RWPE1 (cell line): ENCODE measurements at regions not wholly inside any gene's neighbourhood (a gene's known extent, or its start where the extent isn't known, plus 50 kb on each side); places are given as distances from the start of the nearest gene placed in this dataset.

Source experiments
- CTCF ChIA-PET: fragments of 350-600 bp; sonication (Branson Sonifier 250); formaldehyde crosslinking; extraction: SDS; loops from one replicate; lab custom pipeline; 2021; lab: Yijun Ruan, JAX
- POLR2A ChIA-PET: fragments of 400-600 bp; formaldehyde crosslinking; extraction: SDS; loops from one replicate; lab custom pipeline; 2020; ENCODE audit warnings: antibody characterized with exemption; ENCODE audit not compliant: low non-redundant PET; lab: Yijun Ruan, JAX
- DNase-seq: peaks from one replicate; pipeline ENCODE4 v3.0.0; 2012; ENCODE audit warnings: low spot score
- H3K27ac ChIP-seq: fragments of 450-650 bp; 2 replicates; pipeline ENCODE4 v1.5.1; 2017
- TF ChIP-seq, protein P1 (sequence below): fragments of 450-650 bp; conservative IDR thresholded peaks from 2 replicates; pipeline ENCODE4 v1.5.1; 2017; ENCODE audit warnings: low read depth, mild to moderate bottlenecking

DNA sequence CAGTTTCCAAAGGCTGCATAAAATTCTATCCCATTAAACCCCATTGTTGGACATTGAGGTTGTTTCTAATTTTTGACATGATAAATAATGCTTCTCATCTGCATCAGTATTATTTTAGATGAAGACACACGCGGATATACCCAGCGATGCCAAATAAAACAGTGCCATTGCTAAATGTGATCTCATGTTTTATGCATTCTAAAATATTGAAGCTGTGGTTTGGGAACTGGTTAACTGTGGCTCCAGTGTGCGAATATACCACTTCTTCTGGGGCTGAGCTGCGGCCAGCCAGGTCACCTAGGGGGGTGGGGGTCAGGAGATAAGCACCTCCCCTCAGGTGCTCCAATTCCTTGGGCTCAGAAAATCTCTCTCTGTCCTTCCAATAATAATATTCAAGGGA lies 230.0 kb downstream of the ADAMTS9 start:
- H3K27ac ChIP-seq: no peak overlapping the region
- ChIA-PET CTCF (interaction anchor here (0.6 kb wide), 1 partner anchor 1714 kb away, joined by 5 read pairs; no protein-coding TSS in a partner anchor), POLR2A (no interaction called here)
- no peak for DNase-seq
- TF ChIP-seq, protein P1, sequence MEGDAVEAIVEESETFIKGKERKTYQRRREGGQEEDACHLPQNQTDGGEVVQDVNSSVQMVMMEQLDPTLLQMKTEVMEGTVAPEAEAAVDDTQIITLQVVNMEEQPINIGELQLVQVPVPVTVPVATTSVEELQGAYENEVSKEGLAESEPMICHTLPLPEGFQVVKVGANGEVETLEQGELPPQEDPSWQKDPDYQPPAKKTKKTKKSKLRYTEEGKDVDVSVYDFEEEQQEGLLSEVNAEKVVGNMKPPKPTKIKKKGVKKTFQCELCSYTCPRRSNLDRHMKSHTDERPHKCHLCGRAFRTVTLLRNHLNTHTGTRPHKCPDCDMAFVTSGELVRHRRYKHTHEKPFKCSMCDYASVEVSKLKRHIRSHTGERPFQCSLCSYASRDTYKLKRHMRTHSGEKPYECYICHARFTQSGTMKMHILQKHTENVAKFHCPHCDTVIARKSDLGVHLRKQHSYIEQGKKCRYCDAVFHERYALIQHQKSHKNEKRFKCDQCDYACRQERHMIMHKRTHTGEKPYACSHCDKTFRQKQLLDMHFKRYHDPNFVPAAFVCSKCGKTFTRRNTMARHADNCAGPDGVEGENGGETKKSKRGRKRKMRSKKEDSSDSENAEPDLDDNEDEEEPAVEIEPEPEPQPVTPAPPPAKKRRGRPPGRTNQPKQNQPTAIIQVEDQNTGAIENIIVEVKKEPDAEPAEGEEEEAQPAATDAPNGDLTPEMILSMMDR: no peak

DNA sequence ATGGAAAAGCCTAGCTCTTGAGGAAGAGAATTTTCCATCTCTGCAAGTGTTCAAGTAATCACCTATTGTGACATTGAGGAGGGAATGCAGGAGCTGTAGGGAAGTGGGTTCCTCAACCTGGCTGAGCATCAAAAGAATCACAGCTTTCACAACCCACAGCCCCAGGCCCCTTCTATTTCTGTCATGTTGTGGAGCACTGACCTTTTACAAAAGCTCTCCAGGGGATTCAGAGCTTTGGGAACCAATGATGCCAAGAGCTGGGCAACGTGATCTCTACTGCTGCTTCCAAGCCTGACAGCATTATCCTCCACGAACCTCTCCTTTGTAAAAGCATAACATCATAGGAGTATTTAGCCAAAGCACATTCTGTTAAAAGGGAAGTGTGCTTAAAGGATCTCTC lies 231.1 kb downstream of the ADAMTS9 start:
- DNase-seq: no peak
- TF ChIP-seq, protein P1: no peak
- H3K27ac ChIP-seq: no peak overlapping the region
- POLR2A ChIA-PET: no interaction called here
- CTCF ChIA-PET: interaction anchor here (0.7 kb wide), 1 partner anchor 350 kb away, joined by 4 read pairs; no protein-coding TSS in a partner anchor

DNA sequence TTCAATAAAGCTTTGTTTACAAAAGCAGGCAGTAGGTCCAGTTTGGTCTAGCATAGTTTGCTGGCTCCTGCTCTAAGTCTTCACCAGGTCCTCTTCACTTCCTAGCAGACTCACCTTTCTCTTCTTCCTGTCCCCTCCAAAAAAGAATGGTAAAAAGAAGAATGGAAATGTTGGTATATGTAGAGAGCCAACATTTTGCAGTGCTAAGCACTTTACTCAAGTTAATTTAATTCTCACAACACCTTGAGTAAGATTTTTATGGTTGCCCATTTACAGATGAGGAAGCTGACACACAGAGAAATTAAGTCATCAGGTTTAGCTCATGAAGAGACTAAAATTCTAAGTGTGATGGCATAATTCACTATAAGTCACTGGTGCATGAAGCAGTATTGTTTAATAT lies 230.1 kb upstream of the PRICKLE2 start:
- ChIA-PET CTCF (no interaction called here), POLR2A (no interaction called here)
- TF ChIP-seq, protein P1: no peak
- DNase-seq: no peak
- no peak overlapping the region for H3K27ac ChIP-seq

DNA sequence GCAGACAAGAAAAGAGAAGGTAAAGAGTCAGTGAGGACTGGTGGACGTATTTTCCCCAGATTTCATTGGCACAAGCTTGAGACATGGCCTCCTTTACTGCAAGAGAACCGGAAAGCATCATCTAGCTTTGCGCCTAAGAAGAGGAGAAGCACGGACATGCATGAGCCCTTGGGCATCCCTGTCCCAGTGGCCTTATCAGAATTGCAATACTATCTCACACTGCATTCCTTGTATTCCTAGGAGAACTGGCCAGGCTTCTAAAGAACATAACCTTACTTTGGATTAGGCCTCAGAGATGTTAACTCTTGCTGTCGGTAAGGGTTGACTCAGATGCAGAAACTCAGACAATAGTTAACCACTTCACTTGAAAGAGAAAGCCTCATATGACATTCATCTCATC lies 229.5 kb upstream of the PRICKLE2 start:
- ChIA-PET CTCF (no interaction called here), POLR2A (no interaction called here)
- DNase-seq: no peak
- no peak overlapping the region for H3K27ac ChIP-seq
- TF ChIP-seq, protein P1: no peak

DNA sequence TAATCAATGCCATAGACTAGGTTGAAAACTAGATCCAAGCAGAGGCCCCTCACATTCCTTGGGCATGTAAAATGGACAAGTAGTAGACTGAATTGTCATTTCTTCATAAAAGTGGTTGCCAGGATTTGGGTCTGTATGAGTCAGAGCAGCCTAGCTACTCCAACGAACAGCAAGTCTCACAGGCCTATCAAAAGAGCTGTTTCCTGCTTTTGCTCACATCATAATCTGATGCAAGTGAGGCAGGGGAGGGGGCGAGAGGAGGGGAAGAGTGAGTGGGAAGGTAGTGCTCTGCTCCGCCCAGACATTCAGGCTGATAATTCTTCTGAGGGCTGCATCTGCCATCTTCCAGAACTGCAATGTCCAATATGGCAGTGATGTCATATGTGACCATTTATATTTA lies 228.9 kb upstream of the PRICKLE2 start:
- CTCF ChIA-PET: no interaction called here
- POLR2A ChIA-PET: no interaction called here
- no peak overlapping the region for H3K27ac ChIP-seq
- TF ChIP-seq, protein P1: no peak
- peak; percentile 1 for DNase-seq

DNA sequence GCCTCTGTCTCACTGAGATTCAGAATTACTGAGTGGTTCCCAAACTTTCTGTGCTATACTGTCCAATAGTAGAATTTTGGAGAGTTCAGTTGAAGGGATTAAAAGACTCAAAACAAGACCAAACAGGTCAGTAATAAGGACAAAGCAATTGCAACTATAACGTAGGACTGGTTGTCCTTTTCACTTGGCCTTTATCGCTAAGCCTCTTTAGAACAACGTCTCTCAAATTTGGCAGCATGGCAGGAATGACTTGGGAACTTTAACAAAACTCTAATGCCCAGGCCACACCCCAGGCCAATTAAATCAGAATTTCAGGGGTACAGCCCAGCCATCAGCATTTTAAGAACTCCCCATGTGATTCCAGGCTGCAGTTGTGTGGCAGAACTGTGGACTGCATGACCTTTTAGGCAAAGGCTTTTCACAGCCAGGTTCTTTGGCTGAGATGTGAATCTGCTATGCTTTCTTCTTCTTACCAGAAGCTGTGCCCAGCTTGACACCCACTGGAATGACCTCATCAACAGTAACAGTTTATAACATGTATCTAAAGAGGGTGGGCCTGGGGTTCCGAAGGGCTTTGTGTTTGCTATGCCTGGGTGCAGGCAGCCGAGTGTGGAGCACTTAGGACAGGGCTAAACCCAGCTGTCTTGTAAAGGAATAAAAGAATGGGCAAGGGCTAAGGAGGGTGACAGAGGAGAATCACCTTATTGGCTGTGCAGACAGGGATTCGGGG lies 226.2 kb upstream of the PRICKLE2 start:
- ChIA-PET CTCF (no interaction called here), POLR2A (no interaction called here)
- DNase-seq: no peak
- TF ChIP-seq, protein P1: no peak
- H3K27ac ChIP-seq: no peak overlapping the region
